GM19397 (cell line): ENCODE measurements at regions not wholly inside any gene's neighbourhood (a gene's known extent, or its start where the extent isn't known, plus 50 kb on each side); places are given as distances from the start of the nearest gene placed in this dataset.
A peak's percentile ranks its signal among the peaks of the same experiment; 100 is the strongest.
"Not testable (repeated sequence)": the region's sequence is repeated elsewhere in the genome, so short reads cannot be mapped to it uniquely, and the experiment has no call there.

Experiments
- ATAC-seq: cut with Tn5 transposase; IDR thresholded peaks from one replicate; pipeline ENCODE4 v1.9.1; 2021; ENCODE audit warnings: mild to moderate bottlenecking, moderate library complexity; ENCODE audit not compliant: unreplicated experiment

GRCh38 chr13:89406096-89406495 is 1734.9 kb downstream of the SLITRK5 start:
- not testable (repeated sequence) for ATAC-seq

DNA sequence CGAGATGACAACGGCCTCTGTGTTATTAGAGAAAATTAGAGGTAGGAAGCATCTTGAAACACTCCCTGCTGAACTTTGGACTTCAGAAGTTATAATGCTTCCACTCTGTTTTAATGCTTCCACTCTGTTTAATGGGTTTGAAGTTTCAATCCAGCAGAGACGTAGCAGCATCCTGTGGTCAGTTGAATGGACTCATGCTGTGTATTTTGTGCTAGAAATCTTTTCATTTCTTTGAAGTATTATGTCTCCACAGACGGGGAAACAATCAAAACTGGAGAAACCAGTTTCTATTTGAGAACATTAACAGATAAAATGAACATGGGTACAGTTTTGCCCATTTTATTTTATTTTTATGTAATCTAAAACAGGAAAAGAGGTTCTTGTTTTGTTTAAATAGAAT is 1736.2 kb downstream of the SLITRK5 start:
- no peak for ATAC-seq

- no peak for ATAC-seq
These were observed 1761.8 kb downstream of the SLITRK5 start for GRCh38 chr13:89432997-89433396.

GRCh38 chr13:89434624-89435023 is 1763.5 kb downstream of the SLITRK5 start:
- ATAC-seq, result not testable (repeated sequence)

DNA sequence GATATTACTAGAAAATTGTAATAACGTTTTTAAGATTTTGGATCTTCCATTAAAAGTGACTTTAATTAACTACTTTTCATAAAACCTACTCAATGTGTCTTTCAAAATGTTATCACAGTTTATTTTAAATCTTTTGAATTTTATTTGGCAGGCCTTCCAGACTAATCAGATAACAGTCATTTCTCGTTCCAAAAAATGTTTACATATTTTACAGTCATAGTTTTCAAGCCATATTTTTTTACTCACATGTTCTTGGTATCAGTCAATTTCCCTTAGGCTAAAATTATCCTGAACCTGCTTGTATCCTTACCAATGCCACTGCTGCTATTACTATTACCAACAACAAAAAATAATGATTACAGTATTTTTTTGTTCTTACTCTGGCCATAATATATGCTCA is 1783.5 kb downstream of the SLITRK5 start:
- ATAC-seq, result no peak

DNA sequence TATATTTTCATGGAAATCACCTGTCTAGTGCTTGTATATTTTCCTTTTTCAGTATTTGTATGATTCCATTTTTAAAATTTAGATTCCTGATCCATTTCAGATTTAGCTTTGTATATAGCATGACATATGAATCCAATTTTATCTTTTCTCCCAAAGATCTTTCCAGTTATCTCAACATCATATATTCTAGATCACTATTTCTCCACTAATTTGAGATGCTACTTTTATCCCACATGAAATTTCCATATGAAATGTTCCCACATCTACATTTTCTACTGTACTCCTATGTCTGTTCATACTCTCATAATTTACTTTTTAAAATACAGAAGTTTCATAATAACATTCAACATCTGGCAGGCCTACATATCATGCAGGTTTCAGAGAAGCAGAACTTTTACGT is 1784.1 kb downstream of the SLITRK5 start:
- ATAC-seq, result no peak

GRCh38 chr13:89455741-89456140 is 1784.6 kb downstream of the SLITRK5 start:
- ATAC-seq, result no peak

GRCh38 chr13:89457977-89458376 is 1786.8 kb downstream of the SLITRK5 start:
- ATAC-seq, result no peak

DNA sequence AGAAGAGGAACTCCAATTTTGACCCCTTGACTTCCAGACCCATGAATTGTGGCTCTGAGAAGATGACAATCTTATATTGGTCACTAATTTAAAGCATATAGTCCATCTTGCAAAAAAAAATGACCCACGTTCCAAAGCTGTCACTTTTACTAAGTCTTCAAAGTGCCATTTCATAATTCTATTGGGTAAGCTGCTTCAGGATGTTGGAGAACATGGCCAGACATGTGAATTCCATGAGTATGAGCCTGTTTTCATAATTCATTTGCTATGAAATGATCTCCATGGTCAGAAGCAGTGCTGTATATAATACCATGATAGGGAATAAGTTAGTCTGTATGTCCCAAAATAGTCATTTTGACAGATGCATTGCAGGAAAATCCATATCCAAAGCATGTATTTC is 1787.3 kb downstream of the SLITRK5 start:
- no peak for ATAC-seq

GRCh38 chr13:89460895-89461294 is 1789.7 kb downstream of the SLITRK5 start:
- ATAC-seq, result not testable (repeated sequence)

DNA sequence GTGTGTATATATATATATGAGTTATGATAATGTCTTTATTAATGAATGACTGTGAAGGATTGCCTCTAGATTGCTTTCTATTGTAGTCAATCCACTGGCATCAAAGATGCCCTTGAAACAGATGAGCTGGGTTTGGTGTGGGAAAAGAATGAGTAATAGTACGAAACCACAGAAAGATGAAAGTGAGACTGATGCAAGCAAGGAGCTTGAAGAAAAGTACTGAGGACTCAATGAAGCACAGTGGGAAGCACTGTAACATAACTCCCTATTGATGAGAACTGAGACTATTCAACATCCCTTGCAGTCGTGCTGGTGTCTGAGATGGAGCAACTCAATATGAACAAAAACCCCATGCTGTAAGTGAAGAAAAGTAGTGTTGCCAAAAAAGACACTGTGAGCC is 1794.2 kb downstream of the SLITRK5 start:
- ATAC-seq, result peak; percentile 60

GRCh38 chr13:89468081-89468480 is 1796.9 kb downstream of the SLITRK5 start:
- ATAC-seq, result no peak

DNA sequence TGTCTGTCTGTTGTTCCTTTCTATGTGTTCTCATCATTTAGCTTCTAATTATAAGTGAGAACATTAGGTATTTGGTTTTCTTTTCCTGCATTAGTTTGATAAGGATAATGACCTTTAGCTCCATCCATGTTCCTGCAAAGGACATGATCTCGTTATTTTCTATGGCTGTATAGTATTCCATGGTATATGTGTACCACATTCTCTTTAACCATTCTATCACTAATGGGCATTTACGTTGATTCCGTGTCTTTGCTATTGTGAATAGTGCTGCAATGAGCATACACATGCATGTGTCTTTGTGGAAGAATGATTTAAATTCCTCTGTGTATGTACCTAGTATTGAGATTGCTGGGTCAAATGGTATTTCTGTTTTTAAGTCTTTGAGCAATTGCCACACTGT is 1799.7 kb downstream of the SLITRK5 start:
- ATAC-seq, result no peak

DNA sequence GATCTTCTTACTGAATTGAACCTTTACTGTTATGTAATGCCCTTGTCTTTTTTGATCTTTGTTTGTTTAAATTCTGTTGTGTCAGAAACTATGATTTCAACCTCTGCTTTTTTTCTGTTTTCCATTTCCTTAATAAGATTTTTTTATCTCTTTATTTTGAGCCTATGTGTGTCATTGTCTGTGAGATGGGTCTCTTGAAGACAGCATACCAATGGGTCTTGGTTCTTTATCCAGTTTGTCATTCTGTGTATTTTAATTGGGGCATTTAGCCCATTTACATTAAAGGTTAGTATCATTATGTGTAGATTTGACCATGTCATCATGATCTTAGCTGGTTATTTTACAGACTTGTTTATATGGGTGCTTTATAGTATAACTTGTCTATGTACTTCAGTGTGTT is 1803.3 kb downstream of the SLITRK5 start:
- ATAC-seq, result no peak

DNA sequence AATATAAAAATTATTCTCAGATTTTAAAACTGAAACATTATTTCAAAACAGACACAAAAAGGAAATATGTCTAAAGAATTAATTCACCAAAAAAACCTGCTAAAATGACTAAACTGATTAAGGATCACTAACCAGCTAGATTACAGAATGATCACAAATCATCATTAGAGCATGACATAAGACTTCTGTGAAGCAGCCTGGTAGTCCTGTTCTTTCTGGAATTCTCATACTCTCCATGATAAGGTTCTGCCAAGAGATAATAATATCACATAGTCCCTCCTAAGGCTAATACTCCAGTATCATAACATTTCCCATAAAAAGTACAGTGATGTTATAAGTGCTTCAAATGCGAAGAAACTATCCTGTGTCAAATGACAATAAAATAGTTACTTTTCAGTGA is 1814.9 kb downstream of the SLITRK5 start:
- ATAC-seq, result no peak

- no peak for ATAC-seq
These were observed 1815.5 kb downstream of the SLITRK5 start for GRCh38 chr13:89486709-89487108.

GRCh38 chr13:89490661-89491060 is 1819.5 kb downstream of the SLITRK5 start:
- no peak for ATAC-seq

DNA sequence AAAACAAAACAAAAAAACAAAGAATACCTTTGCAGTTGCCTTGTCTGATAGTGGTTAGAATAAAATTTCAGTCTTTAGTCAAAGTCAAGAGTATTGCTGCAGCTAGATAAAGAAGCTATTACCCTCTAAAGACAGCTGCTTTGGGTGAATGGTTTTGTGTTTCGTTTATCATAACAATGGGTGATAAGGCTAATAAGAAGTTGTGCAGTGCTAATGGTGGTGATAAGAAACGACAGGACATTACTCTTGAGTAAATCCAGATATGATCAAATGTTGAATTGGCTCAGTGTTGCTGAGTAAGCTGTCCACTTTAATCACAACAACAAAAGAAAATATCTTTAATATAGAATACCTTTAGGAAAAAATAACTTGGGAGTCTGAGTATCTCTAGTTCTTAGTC is 1825.3 kb downstream of the SLITRK5 start:
- no peak for ATAC-seq

- ATAC-seq, result no peak
These were observed 1826.5 kb downstream of the SLITRK5 start for GRCh38 chr13:89497658-89498057.

DNA sequence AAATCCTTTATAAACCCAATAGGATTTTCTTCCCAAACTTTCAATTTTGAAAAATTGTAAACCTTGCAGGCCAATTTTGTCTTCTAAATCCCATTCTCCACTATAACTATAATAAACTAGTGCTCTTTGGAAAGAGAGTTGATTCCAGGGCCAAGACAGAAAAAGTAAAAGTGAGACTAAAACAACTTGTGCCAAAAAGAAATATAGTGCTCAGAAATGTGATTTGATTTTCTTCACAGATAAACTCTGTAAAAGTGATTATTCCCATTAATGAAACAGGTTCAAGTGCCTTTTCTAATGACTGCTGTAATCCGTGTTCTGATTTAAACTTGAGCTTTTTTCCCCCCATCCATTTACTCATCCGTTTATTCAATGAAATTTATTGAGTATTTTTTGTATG is 1831.1 kb downstream of the SLITRK5 start:
- ATAC-seq, result no peak

DNA sequence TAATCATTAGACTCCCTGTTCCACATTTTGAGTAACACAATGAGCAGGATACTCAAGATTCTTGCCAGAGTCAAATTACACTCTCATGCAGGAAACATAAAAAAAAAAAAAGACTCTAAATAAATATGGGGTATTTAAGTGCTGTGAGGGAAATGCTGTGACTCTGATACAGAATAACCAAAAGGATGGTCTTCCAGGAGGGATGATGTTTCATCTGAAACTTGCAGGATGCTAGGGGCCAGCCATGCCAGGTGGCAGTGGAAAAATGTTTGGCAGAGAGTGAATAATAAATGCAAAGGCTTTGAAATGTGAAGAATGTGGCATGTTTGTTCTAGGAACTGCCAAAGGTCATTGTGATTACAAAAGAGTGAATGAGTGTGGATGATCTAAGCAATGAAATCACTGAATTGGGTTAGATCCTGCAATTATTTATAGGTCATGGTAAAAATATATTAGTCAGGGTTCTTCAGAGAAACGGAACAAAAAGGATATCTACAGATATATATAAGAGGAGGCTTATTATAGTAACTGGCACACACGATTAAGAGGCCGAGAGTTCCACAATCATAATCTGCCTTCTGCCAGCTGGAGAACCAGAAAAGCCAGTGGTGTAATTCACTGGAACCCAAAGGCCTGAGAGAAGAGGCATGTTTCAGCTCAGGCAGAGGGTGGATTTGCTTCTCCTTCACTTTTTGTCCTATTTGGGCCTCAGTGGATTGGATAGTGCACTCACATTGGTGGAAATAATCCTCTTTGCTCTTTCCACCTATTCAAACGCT is 1832.8 kb upstream of the MIR17HG start:
- no peak for ATAC-seq

DNA sequence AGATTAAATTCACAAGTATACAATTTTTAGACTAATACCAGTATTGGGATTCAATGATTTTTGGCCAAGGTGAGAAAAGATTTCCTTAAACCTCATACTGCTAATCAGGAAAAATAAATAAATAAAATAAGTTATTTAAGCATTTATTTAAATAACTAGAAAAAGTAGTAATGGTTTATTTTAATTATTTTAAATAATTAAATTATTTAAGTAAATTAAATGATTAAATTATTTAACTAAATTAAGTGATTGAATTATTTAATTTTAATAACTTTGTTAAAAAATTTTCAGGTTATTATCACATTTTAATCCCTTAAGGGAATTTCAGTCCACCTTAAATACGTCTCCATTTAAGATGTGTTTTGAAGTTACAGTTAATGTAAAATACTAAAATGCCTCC is 1831.5 kb upstream of the MIR17HG start:
- no peak for ATAC-seq
